SK-N-SH (cell line): ENCODE measurements at regions not wholly inside any gene's neighbourhood (a gene's known extent, or its start where the extent isn't known, plus 50 kb on each side); places are given as distances from the start of the nearest gene placed in this dataset.
A peak's percentile ranks its signal among the peaks of the same experiment; 100 is the strongest.

Experiments
- CTCF ChIA-PET: fragments of 300-600, 350-600 bp; formaldehyde crosslinking; extraction: SDS; loops from one replicate; lab custom pipeline; 2021; lab: Yijun Ruan, JAX
- POLR2A ChIA-PET: fragments of 350-600 bp; sonication (Branson Sonifier 250); formaldehyde crosslinking; extraction: SDS; loops from one replicate; lab custom pipeline; 2020; ENCODE audit warnings: antibody characterized with exemption, inconsistent platforms; lab: Yijun Ruan, JAX
- DNase-seq: peaks from one replicate; pipeline ENCODE4 v3.0.0; 2012
- H2AFZ ChIP-seq: fragments of 200-600 bp; sonication (generic); 2 replicates; pipeline ENCODE4 v1.8.1; 2016; ENCODE audit warnings: antibody characterized with exemption, mild to moderate bottlenecking, low read depth
- H3F3A ChIP-seq: fragments of 200-600 bp; sonication (generic); replicated peaks from 2 replicates; pipeline ENCODE3; 2016; ENCODE audit warnings: antibody characterized with exemption, mild to moderate bottlenecking; ENCODE audit not compliant: insufficient read depth
- H3K27ac ChIP-seq, 2 experiments: fragments of 200-500 bp in 1 of 2; fragments of 200-600 bp in 1 of 2; sonication (Bioruptor generic) in 1 of 2; sonication (generic), shearing (Covaris generic) in 1 of 2; 2 replicates each; pipeline versions ENCODE4 v1.5.1 to v1.6.1; 2014 to 2016; ENCODE audit warnings: low read depth in 2 of 2, inconsistent platforms in 1 of 2, low read length in 1 of 2, mild to moderate bottlenecking in 1 of 2, mixed read lengths in 1 of 2
- H3K27me3 ChIP-seq: fragments of 200-600 bp; sonication (generic), shearing (Covaris generic); 2 replicates; pipeline ENCODE4 v1.6.1; 2016; ENCODE audit warnings: mixed run types; ENCODE audit not compliant: insufficient read depth
- H3K36me3 ChIP-seq, 2 experiments: fragments of 200-500 bp in 1 of 2; fragments of 200-600 bp in 1 of 2; sonication (Bioruptor generic) in 1 of 2; sonication (generic) in 1 of 2; replicated peaks in 1 of 2; 2 replicates each; pipeline versions ENCODE3 to v1.5.1; 2014 to 2016; ENCODE audit warnings: low read length in 1 of 2, mild to moderate bottlenecking in 1 of 2; ENCODE audit not compliant: insufficient read depth in 2 of 2, control insufficient read depth in 1 of 2
- H3K4me1 ChIP-seq, 2 experiments: fragments of 200-500 bp in 1 of 2; fragments of 200-600 bp in 1 of 2; sonication (Bioruptor generic) in 1 of 2; sonication (generic), shearing (Covaris generic) in 1 of 2; 2 replicates each; pipeline versions ENCODE4 v1.5.1 to v1.6.1; 2014 to 2016; ENCODE audit warnings: low read depth in 1 of 2, low read length in 1 of 2, mixed run types in 1 of 2; ENCODE audit not compliant: insufficient read depth in 2 of 2, control insufficient read depth in 1 of 2
- H3K4me2 ChIP-seq: fragments of 200-600 bp; sonication (generic), shearing (Covaris generic); 2 replicates; pipeline ENCODE4 v1.6.1; 2017; ENCODE audit warnings: mixed run types
- H3K4me3 ChIP-seq, 2 experiments: fragments of 200-500 bp in 1 of 2; fragments of 200-600 bp in 1 of 2; sonication (Bioruptor generic) in 1 of 2; sonication (generic), shearing (Covaris generic) in 1 of 2; 2 replicates each; pipeline versions ENCODE4 v1.5.1 to v1.8.1; 2014 to 2016; ENCODE audit warnings: low read depth in 2 of 2, inconsistent platforms in 1 of 2, low read length in 1 of 2, mild to moderate bottlenecking in 1 of 2, mixed read lengths in 1 of 2, moderate library complexity in 1 of 2
- H3K79me2 ChIP-seq: fragments of 200-600 bp; sonication (generic); 2 replicates; pipeline ENCODE4 v1.8.1; 2017; ENCODE audit warnings: mild to moderate bottlenecking; ENCODE audit not compliant: insufficient read depth
- H3K9ac ChIP-seq: fragments of 200-600 bp; sonication (generic); 2 replicates; pipeline ENCODE4 v1.6.1; 2017; ENCODE audit warnings: mixed run types
- H3K9me2 ChIP-seq: fragments of 200-600 bp; sonication (generic); 2 replicates; pipeline ENCODE4 v1.6.1; 2017; ENCODE audit warnings: mixed run types
- H3K9me3 ChIP-seq: fragments of 200-600 bp; sonication (generic); 2 replicates; pipeline ENCODE4 v1.6.1; 2017; ENCODE audit warnings: mixed run types, mild to moderate bottlenecking, moderate library complexity
- H4K20me1 ChIP-seq: fragments of 200-600 bp; sonication (generic); 2 replicates; pipeline ENCODE4 v1.6.1; 2017; ENCODE audit warnings: mild to moderate bottlenecking, mixed run types; ENCODE audit not compliant: insufficient read depth
- EZH2phosphoT487 ChIP-seq: fragments of 200-600 bp; sonication (generic); IDR thresholded peaks from 2 replicates; pipeline ENCODE4 v1.6.1; 2017; ENCODE audit warnings: low read depth, mixed run types, mild to moderate bottlenecking, antibody characterized with exemption, moderate library complexity, borderline replicate concordance
- FOSL2 ChIP-seq: IDR thresholded peaks from 2 replicates; pipeline ENCODE4 v1.4.0; 2012; ENCODE audit warnings: low read depth, mild to moderate bottlenecking, moderate library complexity, borderline replicate concordance
- FOXJ3 ChIP-seq: sonication (generic); formaldehyde crosslinking; IDR thresholded peaks from 2 replicates; pipeline ENCODE4 v1.5.1; 2020; ENCODE audit warnings: mild to moderate bottlenecking, missing genetic modification reagents
- IRF3 ChIP-seq: fragments of 150-350 bp; IDR thresholded peaks from 2 replicates; pipeline ENCODE4 v1.6.1; 2016; ENCODE audit warnings: mild to moderate bottlenecking, low read depth, low read length
- MAX ChIP-seq: IDR thresholded peaks from 2 replicates; pipeline ENCODE4 v1.4.0; 2012; ENCODE audit warnings: low read depth
- RCOR1 ChIP-seq: fragments of 150-350 bp; IDR thresholded peaks from 2 replicates; pipeline ENCODE4 v1.6.1; 2017; ENCODE audit warnings: antibody characterized with exemption, low read length
- REST ChIP-seq: IDR thresholded peaks from 2 replicates; pipeline ENCODE4 v1.6.1; 2012; ENCODE audit warnings: mild to moderate bottlenecking, low read depth, low read length, moderate library complexity
- RFX5 ChIP-seq: IDR thresholded peaks from 2 replicates; pipeline ENCODE4 v1.6.1; 2012; ENCODE audit warnings: mild to moderate bottlenecking, improper control_type of control experiment, low read length
- SIN3A ChIP-seq: IDR thresholded peaks from 2 replicates; pipeline ENCODE4 v1.6.1; 2012; ENCODE audit warnings: low read depth, mild to moderate bottlenecking, low read length, moderate library complexity, borderline replicate concordance
- TAF1 ChIP-seq: IDR thresholded peaks from 2 replicates; pipeline ENCODE4 v1.6.1; 2012; ENCODE audit warnings: low read depth, mild to moderate bottlenecking, low read length, moderate library complexity, borderline replicate concordance
- USF1 ChIP-seq: IDR thresholded peaks from 2 replicates; pipeline ENCODE4 v1.4.0; 2012; ENCODE audit warnings: low read depth, borderline replicate concordance
- USF2 ChIP-seq: fragments of 150-350 bp; IDR thresholded peaks from 2 replicates; pipeline ENCODE4 v1.6.1; 2017; ENCODE audit warnings: antibody characterized with exemption, low read length, low read depth, borderline replicate concordance
- YY1 ChIP-seq: IDR thresholded peaks from 2 replicates; pipeline ENCODE4 v1.4.0; 2012; ENCODE audit warnings: low read depth, mild to moderate bottlenecking
- WGBS: methylation state at CpG from one replicate; pipeline ENCODE4 v1.1.6; 2017; ENCODE audit warnings: low lambda C conversion rate; 5-methylcytosine and 5-hydroxymethylcytosine counted together

DNA sequence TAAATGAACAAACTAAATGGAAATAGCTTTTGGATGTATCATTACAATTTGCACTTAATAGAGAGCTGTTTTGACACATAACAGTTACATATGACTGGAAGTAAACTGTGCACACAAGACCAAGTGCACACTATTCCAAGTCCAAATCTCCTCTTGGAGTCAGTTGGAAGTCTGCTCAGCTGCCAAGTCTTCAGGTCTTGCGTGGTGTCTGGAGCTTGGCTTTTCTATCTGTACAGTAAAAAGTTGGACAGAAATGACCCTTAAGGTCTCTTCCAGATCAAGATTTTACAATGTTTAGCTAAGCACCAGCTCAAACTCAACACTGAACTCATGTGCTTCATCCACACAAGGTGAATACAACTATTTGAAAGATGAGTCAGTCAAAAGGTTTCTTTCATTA, 456.9 kb downstream of the RASEF start:
- Histone ChIP-seq H3K27ac (no peak overlapping the region), H3K4me1 (peaks cover 0 to 16% of the 10 kb centered on the region in 2 experiments; a peak in 2 of 4 replicates), H3K4me3 (no peak overlapping the region), H2AFZ (no peak overlapping the region), H4K20me1 (no peaks in the 10 kb centered on the region), H3F3A (peaks cover 14% of the 10 kb centered on the region), H3K4me2 (no peak overlapping the region), H3K9me3 (no peaks in the 10 kb centered on the region), H3K9ac (no peak overlapping the region), H3K36me3 (no peaks in the 10 kb centered on the region), H3K9me2 (no peaks in the 10 kb centered on the region), H3K79me2 (no peaks in the 10 kb centered on the region), H3K27me3 (no peaks in the 10 kb centered on the region)
- POLR2A ChIA-PET, result no interaction called here
- CTCF ChIA-PET, result interaction anchor here (0.5 to 5.2 kb wide), 31 partner anchors 8 to 1572 kb away, joined by 3 to 34 read pairs (median 4); no protein-coding TSS in a partner anchor
- no peak for DNase-seq
- 50% methylated on average over 1 of the region's 1 CpG for WGBS
- TF ChIP-seq RFX5 (no peak), RCOR1 (no peak), USF2 (no peak), EZH2phosphoT487 (no peak), YY1 (no peak), TAF1 (no peak), USF1 (no peak)
- TF ChIP-seq, all 33 proteins: peak for 0

DNA sequence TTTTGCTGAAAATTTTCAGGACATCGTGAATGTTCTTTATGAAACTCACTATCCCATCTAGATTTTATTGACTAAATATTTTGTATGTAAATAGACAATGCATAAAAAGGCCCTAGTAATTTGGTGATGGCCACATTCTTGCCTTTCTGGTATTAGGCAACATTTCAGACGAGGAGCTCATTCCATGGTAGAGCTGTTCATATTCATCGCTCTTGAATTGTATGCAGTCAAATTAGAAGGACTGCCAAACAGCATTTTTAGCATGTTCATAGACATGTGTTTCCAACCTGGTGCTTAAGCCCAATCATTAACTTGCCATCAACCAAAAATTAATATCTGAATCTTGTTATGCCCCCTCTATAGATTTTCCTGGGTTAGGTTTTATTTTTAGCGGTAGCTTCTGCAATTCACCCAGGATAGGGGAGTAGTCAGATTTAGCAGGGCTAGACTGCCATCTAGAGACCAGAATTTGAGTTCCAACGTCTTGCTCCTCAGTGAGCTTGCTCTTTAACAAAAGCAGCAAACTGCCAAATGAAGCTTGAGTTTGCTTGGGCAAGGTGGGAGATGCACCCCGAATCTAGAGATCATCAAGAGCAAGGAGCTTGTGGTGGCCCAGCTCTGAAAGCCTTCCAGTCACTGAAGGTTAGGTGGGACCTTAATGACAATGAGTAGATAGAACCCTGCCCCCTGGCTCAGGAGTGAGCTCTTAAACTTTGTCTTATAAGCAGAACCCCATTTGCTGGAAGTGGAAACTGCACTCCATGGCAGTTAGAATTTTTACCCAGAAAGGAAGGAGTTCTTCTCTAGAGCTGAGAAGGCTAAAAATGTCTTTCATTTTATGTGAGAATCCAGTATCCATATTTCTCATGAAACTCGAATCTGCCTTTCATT, 456.2 kb downstream of the RASEF start:
- H4K20me1 ChIP-seq, result no peaks in the 10 kb centered on the region
- no peak overlapping the region; a peak in 1 of 4 replicates for H3K4me3 ChIP-seq
- no peaks in the 10 kb centered on the region for H3K9me3 ChIP-seq
- ChIA-PET POLR2A (interaction anchor here (0.8 kb wide), 1 partner anchor 490 kb away, joined by 3 read pairs; no protein-coding TSS in a partner anchor), CTCF (interaction anchor here (0.5 to 5.2 kb wide), 37 partner anchors 8 to 1572 kb away, joined by 3 to 34 read pairs (median 4); no protein-coding TSS in a partner anchor)
- no peak overlapping the region for H3K4me2 ChIP-seq
- H3K9me2 ChIP-seq, result no peaks in the 10 kb centered on the region
- H3F3A ChIP-seq, result peaks cover 8% of the 10 kb centered on the region
- H3K79me2 ChIP-seq, result no peaks in the 10 kb centered on the region
- peak; percentile 49 for DNase-seq
- H3K4me1 ChIP-seq, result peaks cover 0 to 14% of the 10 kb centered on the region in 2 experiments; a peak in 2 of 4 replicates
- H2AFZ ChIP-seq, result no peak overlapping the region
- H3K27ac ChIP-seq, result no peak overlapping the region
- 48% methylated on average over 7 of the region's 7 CpGs for WGBS
- no peak overlapping the region for H3K9ac ChIP-seq
- H3K36me3 ChIP-seq, result no peaks in the 10 kb centered on the region
- no peaks in the 10 kb centered on the region for H3K27me3 ChIP-seq
- TF ChIP-seq REST (no peak), USF2 (no peak), SIN3A (no peak), MAX (no peak), IRF3 (no peak), EZH2phosphoT487 (no peak), FOSL2 (no peak), FOXJ3 (CRISPR knock-in tag) (no peak), RFX5 (no peak)
